Activated CD8-positive, alpha-beta memory T cell treated with anti-CD3 and anti-CD28 coated beads for 36 hours (primary cell): ENCODE measurements at regions not wholly inside any gene's neighbourhood (a gene's known extent, or its start where the extent isn't known, plus 50 kb on each side); places are given as distances from the start of the nearest gene placed in this dataset.
"Not testable (repeated sequence)": the region's sequence is repeated elsewhere in the genome, so short reads cannot be mapped to it uniquely, and the experiment has no call there.

Experiments used
- CTCF ChIA-PET: fragments of 350-600 bp; sonication (Branson Sonifier 250); formaldehyde crosslinking; loops from one replicate; lab custom pipeline; 2021; ENCODE audit warnings: antibody characterized with exemption; lab: Charles Lee
- POLR2A ChIA-PET: fragments of 350-600 bp; sonication (Branson Sonifier 250); formaldehyde crosslinking; loops from one replicate; lab custom pipeline; 2021; ENCODE audit warnings: antibody characterized with exemption; lab: Charles Lee

- CTCF ChIA-PET, result interaction anchor here (2.2 kb wide), 1 partner anchor 149 kb away, joined by 7 read pairs; no protein-coding TSS in a partner anchor
These were observed 82.7 kb downstream of the TFRC start for GRCh38 chr3:195999176-195999575.

GRCh38 chr3:195996314-195996713 is 85.6 kb downstream of the TFRC start:
- CTCF ChIA-PET, POLR2A ChIA-PET: not testable (repeated sequence)

More at GRCh38 chr3:195999176-195999575, 82.7 kb downstream of the TFRC start:
- POLR2A ChIA-PET, result not testable (repeated sequence)

GRCh38 chr3:195994343-195994742 is 86.0 kb upstream of the TNK2 start:
- POLR2A ChIA-PET, CTCF ChIA-PET: not testable (repeated sequence)

GRCh38 chr3:195993671-195994070 is 85.3 kb upstream of the TNK2 start:
- POLR2A ChIA-PET, CTCF ChIA-PET: not testable (repeated sequence)

GRCh38 chr3:195992956-195993595 is 84.7 kb upstream of the TNK2 start:
- CTCF ChIA-PET, POLR2A ChIA-PET: not testable (repeated sequence)

- CTCF ChIA-PET, POLR2A ChIA-PET: not testable (repeated sequence)
These were observed 83.6 kb upstream of the TNK2 start for GRCh38 chr3:195991986-195992385.

- POLR2A ChIA-PET, CTCF ChIA-PET: not testable (repeated sequence)
These were observed 82.9 kb upstream of the TNK2 start for GRCh38 chr3:195991243-195991642.

GRCh38 chr3:195990841-195991174 is 82.5 kb upstream of the TNK2 start:
- POLR2A ChIA-PET, CTCF ChIA-PET: not testable (repeated sequence)

GRCh38 chr3:195989921-195990840 is 81.8 kb upstream of the TNK2 start:
- POLR2A ChIA-PET, CTCF ChIA-PET: not testable (repeated sequence)

GRCh38 chr3:195989197-195989920 is 81.0 kb upstream of the TNK2 start:
- POLR2A ChIA-PET, CTCF ChIA-PET: not testable (repeated sequence)

GRCh38 chr3:195988764-195989163 is 80.4 kb upstream of the TNK2 start:
- POLR2A ChIA-PET, CTCF ChIA-PET: not testable (repeated sequence)

- CTCF ChIA-PET, POLR2A ChIA-PET: not testable (repeated sequence)
These were observed 78.7 kb upstream of the TNK2 start for GRCh38 chr3:195987001-195987400.

GRCh38 chr3:195986576-195986975 is 78.2 kb upstream of the TNK2 start:
- CTCF ChIA-PET, POLR2A ChIA-PET: not testable (repeated sequence)

- POLR2A ChIA-PET, CTCF ChIA-PET: not testable (repeated sequence)
These were observed 77.1 kb upstream of the TNK2 start for GRCh38 chr3:195985348-195985920.

GRCh38 chr3:195984392-195985030 is 76.2 kb upstream of the TNK2 start:
- CTCF ChIA-PET, POLR2A ChIA-PET: not testable (repeated sequence)

- POLR2A ChIA-PET, CTCF ChIA-PET: not testable (repeated sequence)
These were observed 75.5 kb upstream of the TNK2 start for GRCh38 chr3:195983880-195984279.

GRCh38 chr3:195982754-195983153 is 74.4 kb upstream of the TNK2 start:
- POLR2A ChIA-PET, CTCF ChIA-PET: not testable (repeated sequence)

GRCh38 chr3:195981778-195982177 is 73.4 kb upstream of the TNK2 start:
- CTCF ChIA-PET, POLR2A ChIA-PET: not testable (repeated sequence)

GRCh38 chr3:195979877-195980276 is 71.5 kb upstream of the TNK2 start:
- POLR2A ChIA-PET, CTCF ChIA-PET: not testable (repeated sequence)
